Natural killer cell treated with Interleukin-12 subunit alpha and Interleukin-12 subunit beta and Interleukin-15 and Interleukin-18, amount 100 ng/mL, for 72 hours (primary cell): ENCODE measurements at regions not wholly inside any gene's neighbourhood (a gene's known extent, or its start where the extent isn't known, plus 50 kb on each side); places are given as distances from the start of the nearest gene placed in this dataset.
A peak's percentile ranks its signal among the peaks of the same experiment; 100 is the strongest.
"Not testable (repeated sequence)": the region's sequence is repeated elsewhere in the genome, so short reads cannot be mapped to it uniquely, and the experiment has no call there.

Source experiments
- ATAC-seq, 2 donors: fragments of 150-1000 bp; cut with Tn5 transposase in 1 of 2; sonication (Bioruptor Pico), chemical (Tn5 transposase) in 1 of 2; 2 replicates each; pipeline ENCODE4 v1.10.0; 2021
- DNase-seq: peaks from one replicate; pipeline ENCODE4 v3.0.0; 2022; ENCODE audit warnings: low spot score
- H3K27ac Mint-ChIP-seq, 2 donors: 1 replicate in 1 of 2; 2 replicates in 1 of 2; pipeline ENCODE4 v1.8.0; 2022; ENCODE audit warnings: mixed read lengths in 2 of 2, mild to moderate bottlenecking in 1 of 2, moderate library complexity in 1 of 2
- H3K27me3 Mint-ChIP-seq, 2 donors: 1 replicate in 1 of 2; 2 replicates in 1 of 2; pipeline ENCODE4 v1.8.0; 2022; ENCODE audit warnings: mixed read lengths in 2 of 2
- H3K36me3 Mint-ChIP-seq: one replicate; pipeline ENCODE4 v1.8.0; 2022; ENCODE audit warnings: mixed read lengths
- H3K4me1 Mint-ChIP-seq, 2 donors: 1 replicate in 1 of 2; 2 replicates in 1 of 2; pipeline ENCODE4 v1.8.0; 2022; ENCODE audit warnings: low read depth in 2 of 2, mixed read lengths in 2 of 2, mild to moderate bottlenecking in 1 of 2
- H3K4me3 Mint-ChIP-seq: one replicate; pipeline ENCODE4 v1.8.0; 2022; ENCODE audit warnings: mixed read lengths
- H3K9me3 Mint-ChIP-seq: 2 replicates; pipeline ENCODE4 v1.8.0; 2022; ENCODE audit warnings: mixed read lengths

- peaks cover 3 to 5% of the 10 kb centered on the region in 2 donors for H3K27me3 Mint-ChIP-seq
- no peaks in the 10 kb centered on the region for H3K36me3 Mint-ChIP-seq
- no peaks in the 10 kb centered on the region for H3K9me3 Mint-ChIP-seq
- H3K4me1 Mint-ChIP-seq = peaks cover 0 to 3% of the 10 kb centered on the region in 2 donors
- DNase-seq (no peak), ATAC-seq (no peak)
- no peak overlapping the region for H3K4me3 Mint-ChIP-seq
- H3K27ac Mint-ChIP-seq = no peak overlapping the region
Observed at GRCh38 chr2:242002944-242003343, 133.4 kb downstream of the RTP5 start.

GRCh38 chr2:242004223-242004901 lies 134.8 kb downstream of the RTP5 start:
- H3K36me3 Mint-ChIP-seq = no peaks in the 10 kb centered on the region
- no peak overlapping the region for H3K4me3 Mint-ChIP-seq
- H3K27me3 Mint-ChIP-seq = peaks cover 3 to 5% of the 10 kb centered on the region in 2 donors
- no peaks in the 10 kb centered on the region for H3K9me3 Mint-ChIP-seq
- H3K4me1 Mint-ChIP-seq = peaks cover 0 to 3% of the 10 kb centered on the region in 2 donors
- no peak for DNase-seq
- ATAC-seq = no peak
- no peak overlapping the region for H3K27ac Mint-ChIP-seq

- no peak overlapping the region for H3K27ac Mint-ChIP-seq
- H3K27me3 Mint-ChIP-seq = peaks cover 3 to 5% of the 10 kb centered on the region in 2 donors
- no peaks in the 10 kb centered on the region for H3K9me3 Mint-ChIP-seq
- H3K4me3 Mint-ChIP-seq = no peak overlapping the region
- H3K36me3 Mint-ChIP-seq = no peaks in the 10 kb centered on the region
- ATAC-seq (no peak), DNase-seq (no peak)
- H3K4me1 Mint-ChIP-seq = peaks cover 0 to 3% of the 10 kb centered on the region in 2 donors
Observed at GRCh38 chr2:242004902-242005230, 135.3 kb downstream of the RTP5 start.

GRCh38 chr2:242006091-242006634 lies 136.6 kb downstream of the RTP5 start:
- H3K9me3 Mint-ChIP-seq, H3K27me3 Mint-ChIP-seq, H3K27ac Mint-ChIP-seq, H3K4me1 Mint-ChIP-seq, ATAC-seq, H3K4me3 Mint-ChIP-seq, H3K36me3 Mint-ChIP-seq, DNase-seq: not testable (repeated sequence)

GRCh38 chr2:242008908-242009307 lies 139.4 kb downstream of the RTP5 start:
- not testable (repeated sequence) for H3K27me3 Mint-ChIP-seq, H3K27ac Mint-ChIP-seq, H3K36me3 Mint-ChIP-seq, H3K4me3 Mint-ChIP-seq, H3K9me3 Mint-ChIP-seq, H3K4me1 Mint-ChIP-seq, DNase-seq, ATAC-seq

DNA sequence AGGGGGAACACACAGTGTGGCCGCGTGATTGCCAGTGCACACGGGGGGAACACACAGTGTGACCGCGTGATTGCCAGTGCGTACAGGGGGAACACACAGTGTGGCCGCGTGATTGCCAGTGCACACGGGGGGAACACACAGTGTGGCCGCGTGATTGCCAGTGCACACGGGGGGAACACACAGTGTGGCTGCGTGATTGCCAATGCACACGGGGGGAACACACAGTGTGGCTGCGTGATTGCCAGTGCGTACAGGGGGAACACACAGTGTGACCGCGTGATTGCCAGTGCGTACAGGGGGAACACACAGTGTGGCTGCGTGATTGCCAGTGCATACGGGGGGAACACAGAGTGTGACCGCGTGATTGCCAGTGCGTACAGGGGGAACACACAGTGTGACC lies 140.3 kb downstream of the RTP5 start:
- not testable (repeated sequence) for H3K27me3 Mint-ChIP-seq, H3K9me3 Mint-ChIP-seq, H3K4me1 Mint-ChIP-seq, H3K36me3 Mint-ChIP-seq, DNase-seq, H3K27ac Mint-ChIP-seq, ATAC-seq, H3K4me3 Mint-ChIP-seq

GRCh38 chr2:242010252-242011166 lies 141.0 kb downstream of the RTP5 start:
- H3K4me1 Mint-ChIP-seq, DNase-seq, H3K27me3 Mint-ChIP-seq, ATAC-seq, H3K4me3 Mint-ChIP-seq, H3K27ac Mint-ChIP-seq, H3K36me3 Mint-ChIP-seq, H3K9me3 Mint-ChIP-seq: not testable (repeated sequence)

DNA sequence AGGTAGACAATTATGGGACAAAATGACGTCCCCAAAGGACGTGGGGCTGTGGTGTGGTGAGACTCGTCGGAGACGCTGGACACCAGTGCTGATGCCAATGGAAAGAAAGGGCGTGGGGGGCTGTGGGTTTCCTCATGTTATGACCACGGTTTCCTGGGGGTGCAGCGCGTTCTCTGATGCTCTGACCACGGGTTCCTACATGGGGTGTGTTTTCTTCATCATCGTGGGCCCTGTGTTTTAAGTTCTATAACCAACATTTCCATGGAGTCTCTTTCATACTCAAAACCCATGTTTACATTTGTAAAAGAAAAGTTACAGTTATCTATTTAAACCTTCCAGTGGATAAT lies 141.6 kb downstream of the RTP5 start:
- H3K27me3 Mint-ChIP-seq = peaks cover 7 to 9% of the 10 kb centered on the region in 2 donors
- H3K4me1 Mint-ChIP-seq = no peaks in the 10 kb centered on the region
- H3K27ac Mint-ChIP-seq = no peak overlapping the region
- ATAC-seq (no peak), DNase-seq (no peak)
- H3K4me3 Mint-ChIP-seq = no peak overlapping the region
- no peaks in the 10 kb centered on the region for H3K36me3 Mint-ChIP-seq
- H3K9me3 Mint-ChIP-seq = no peaks in the 10 kb centered on the region

GRCh38 chr2:242011516-242011915 lies 142.0 kb downstream of the RTP5 start:
- no peaks in the 10 kb centered on the region for H3K36me3 Mint-ChIP-seq
- no peak overlapping the region for H3K27ac Mint-ChIP-seq
- ATAC-seq (no peak), DNase-seq (no peak)
- H3K4me1 Mint-ChIP-seq = no peaks in the 10 kb centered on the region
- H3K27me3 Mint-ChIP-seq = peaks cover 8 to 13% of the 10 kb centered on the region in 2 donors
- no peaks in the 10 kb centered on the region for H3K9me3 Mint-ChIP-seq
- no peak overlapping the region for H3K4me3 Mint-ChIP-seq

DNA sequence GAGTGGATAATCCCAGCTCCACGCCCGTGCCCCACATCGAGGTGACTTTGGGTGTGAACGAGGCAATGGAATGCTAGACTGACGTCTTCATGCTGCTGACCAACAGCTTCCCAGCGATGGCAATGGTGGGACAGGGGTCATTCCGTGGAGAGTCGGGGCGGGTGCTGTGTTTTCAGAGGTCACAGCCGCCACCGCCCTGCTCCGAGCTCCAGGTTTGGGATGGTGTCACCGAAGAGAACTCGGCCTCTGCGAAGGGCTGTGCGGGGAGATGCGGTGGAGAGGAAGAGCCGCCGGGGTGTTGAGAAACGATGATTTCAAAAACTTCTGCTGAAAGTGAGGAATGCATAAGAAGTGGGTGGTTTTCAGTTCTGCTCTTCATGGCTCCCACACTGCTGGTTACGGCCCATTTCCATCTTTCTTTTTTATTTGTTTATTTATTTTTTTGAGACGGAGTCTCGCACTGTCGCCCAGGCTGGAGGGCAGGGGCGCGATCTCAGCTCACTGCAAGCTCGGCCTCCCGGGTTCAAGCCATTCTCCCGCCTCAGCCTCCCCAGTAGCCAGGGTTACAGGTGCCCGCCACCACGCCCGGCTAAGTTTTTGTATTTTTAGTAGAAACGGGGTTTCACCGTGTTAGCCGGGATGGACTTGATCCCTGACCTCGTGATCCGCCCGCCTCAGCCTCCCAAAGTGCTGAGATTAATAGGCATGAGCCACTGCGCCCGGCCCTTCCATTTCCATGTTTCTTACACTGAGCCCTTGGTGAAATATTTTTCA lies 142.6 kb downstream of the RTP5 start:
- Mint-ChIP-seq H3K27ac (no peak overlapping the region), H3K9me3 (no peaks in the 10 kb centered on the region), H3K4me3 (no peak overlapping the region), H3K27me3 (peaks cover 10 to 18% of the 10 kb centered on the region in 2 donors), H3K36me3 (no peaks in the 10 kb centered on the region), H3K4me1 (no peaks in the 10 kb centered on the region)
- ATAC-seq (no peak), DNase-seq (no peak)

GRCh38 chr2:242012956-242013764 lies 143.6 kb downstream of the RTP5 start:
- peaks cover 10 to 18% of the 10 kb centered on the region in 2 donors for H3K27me3 Mint-ChIP-seq
- H3K9me3 Mint-ChIP-seq = no peaks in the 10 kb centered on the region
- H3K4me3 Mint-ChIP-seq = no peak overlapping the region
- no peaks in the 10 kb centered on the region for H3K36me3 Mint-ChIP-seq
- no peaks in the 10 kb centered on the region for H3K4me1 Mint-ChIP-seq
- no peak for DNase-seq
- ATAC-seq = peak in 1 of 2 donors; percentile 44
- no peak overlapping the region for H3K27ac Mint-ChIP-seq

GRCh38 chr2:242013771-242014170 lies 144.2 kb downstream of the RTP5 start:
- peaks cover 13 to 22% of the 10 kb centered on the region in 2 donors for H3K27me3 Mint-ChIP-seq
- H3K27ac Mint-ChIP-seq = no peak overlapping the region

More at GRCh38 chr2:242013771-242014170, 144.2 kb downstream of the RTP5 start:
- H3K9me3 Mint-ChIP-seq = no peaks in the 10 kb centered on the region
- DNase-seq = no peak
- no peaks in the 10 kb centered on the region for H3K4me1 Mint-ChIP-seq
- no peaks in the 10 kb centered on the region for H3K36me3 Mint-ChIP-seq
- no peak overlapping the region for H3K4me3 Mint-ChIP-seq
- no peak for ATAC-seq
